ENCODE measurements at regions not wholly inside any gene's neighbourhood (a gene's known extent, or its start where the extent isn't known, plus 50 kb on each side); places are given as distances from the start of the nearest gene placed in this dataset.

- Histone ChIP-seq H3K9me3 (ENCODE audit: control insufficient read depth, insufficient read depth, low read depth, low read length) (no peaks in the 10 kb centered on the region), H3K4me3 (ENCODE audit: low read depth, low read length) (no peak overlapping the region), H3K36me3 (ENCODE audit: control insufficient read depth in 2 of 2, insufficient read depth in 1 of 2, low read length in 2 of 2) (no peaks in the 10 kb centered on the region), H3K27ac (ENCODE audit: extremely low read depth, low read depth, low read length) (no peak overlapping the region), H3K4me1 (ENCODE audit: control insufficient read depth, insufficient read depth, low read length) (no peaks in the 10 kb centered on the region)
- CTCF ChIA-PET, result no interaction called here
- POLR2A ChIA-PET, result no interaction called here
- no peak for TF ChIP-seq ZNF629 (tag by site-specific recombination; IDR thresholded peaks at IDR 0.05)
- TF ChIP-seq ZSCAN30 (tag by site-specific recombination; IDR thresholded peaks at IDR 0.05), result no peak
- TF ChIP-seq, protein P1, sequence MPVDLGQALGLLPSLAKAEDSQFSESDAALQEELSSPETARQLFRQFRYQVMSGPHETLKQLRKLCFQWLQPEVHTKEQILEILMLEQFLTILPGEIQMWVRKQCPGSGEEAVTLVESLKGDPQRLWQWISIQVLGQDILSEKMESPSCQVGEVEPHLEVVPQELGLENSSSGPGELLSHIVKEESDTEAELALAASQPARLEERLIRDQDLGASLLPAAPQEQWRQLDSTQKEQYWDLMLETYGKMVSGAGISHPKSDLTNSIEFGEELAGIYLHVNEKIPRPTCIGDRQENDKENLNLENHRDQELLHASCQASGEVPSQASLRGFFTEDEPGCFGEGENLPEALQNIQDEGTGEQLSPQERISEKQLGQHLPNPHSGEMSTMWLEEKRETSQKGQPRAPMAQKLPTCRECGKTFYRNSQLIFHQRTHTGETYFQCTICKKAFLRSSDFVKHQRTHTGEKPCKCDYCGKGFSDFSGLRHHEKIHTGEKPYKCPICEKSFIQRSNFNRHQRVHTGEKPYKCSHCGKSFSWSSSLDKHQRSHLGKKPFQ (tag by site-specific recombination; IDR thresholded peaks at IDR 0.05), result no peak
- no peak for TF ChIP-seq ZNF473 (tag by site-specific recombination; IDR thresholded peaks at IDR 0.05)
- no peak for TF ChIP-seq ZNF302 (tag by site-specific recombination; IDR thresholded peaks at IDR 0.05; ENCODE audit: low read depth)
- TF ChIP-seq, protein P2, sequence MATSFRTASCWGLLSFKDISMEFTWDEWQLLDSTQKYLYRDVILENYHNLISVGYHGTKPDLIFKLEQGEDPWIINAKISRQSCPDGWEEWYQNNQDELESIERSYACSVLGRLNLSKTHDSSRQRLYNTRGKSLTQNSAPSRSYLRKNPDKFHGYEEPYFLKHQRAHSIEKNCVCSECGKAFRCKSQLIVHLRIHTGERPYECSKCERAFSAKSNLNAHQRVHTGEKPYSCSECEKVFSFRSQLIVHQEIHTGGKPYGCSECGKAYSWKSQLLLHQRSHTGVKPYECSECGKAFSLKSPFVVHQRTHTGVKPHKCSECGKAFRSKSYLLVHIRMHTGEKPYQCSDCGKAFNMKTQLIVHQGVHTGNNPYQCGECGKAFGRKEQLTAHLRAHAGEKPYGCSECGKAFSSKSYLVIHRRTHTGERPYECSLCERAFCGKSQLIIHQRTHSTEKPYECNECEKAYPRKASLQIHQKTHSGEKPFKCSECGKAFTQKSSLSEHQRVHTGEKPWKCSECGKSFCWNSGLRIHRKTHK (tag by site-specific recombination; IDR thresholded peaks at IDR 0.05), result no peak
- TF ChIP-seq SETDB1 (IDR thresholded peaks at IDR 0.05; ENCODE audit: insufficient read length, low read length), result no peak
- TF ChIP-seq ZNF223 (tag by site-specific recombination; IDR thresholded peaks at IDR 0.05), result no peak
Observed at GRCh38 chr4:43356786-43357185, 464.3 kb downstream of the GRXCR1 start.

DNA sequence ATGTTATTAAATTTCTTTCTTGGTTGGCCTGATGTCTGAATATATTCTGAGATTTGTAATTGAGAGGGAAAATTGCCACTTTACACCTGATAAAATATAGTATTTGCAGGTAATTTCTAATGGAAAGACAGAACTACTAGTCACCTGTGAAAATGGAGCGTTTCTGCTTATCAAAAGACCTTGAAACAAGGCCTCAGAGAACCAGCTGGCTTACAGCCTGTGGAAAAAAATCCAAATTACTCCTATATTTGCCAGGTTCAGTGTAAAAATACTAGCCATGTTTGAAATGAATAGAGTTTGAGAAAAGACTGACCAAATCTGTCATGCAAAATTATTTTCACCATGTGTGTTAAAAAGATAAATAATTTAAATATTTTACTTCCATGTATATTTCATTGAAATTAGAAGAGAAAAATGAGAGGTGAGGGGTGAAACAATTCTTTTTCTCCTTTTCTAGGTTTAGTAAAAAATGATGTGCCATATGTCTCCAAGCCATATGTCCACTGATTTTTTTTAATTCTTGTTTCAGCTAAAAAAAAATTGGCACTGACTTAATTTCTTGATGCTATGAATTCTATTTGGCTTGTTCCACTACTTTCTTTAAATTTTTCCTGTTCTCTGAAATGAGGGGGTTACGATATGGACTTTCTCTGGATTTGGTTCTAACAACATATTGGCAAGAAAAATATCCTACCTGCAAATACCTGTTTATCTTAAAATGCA is 464.9 kb downstream of the GRXCR1 start:
- ChIA-PET CTCF (no interaction called here), POLR2A (no interaction called here)
- Histone ChIP-seq H3K9me3 (ENCODE audit: control insufficient read depth, insufficient read depth, low read depth, low read length) (no peaks in the 10 kb centered on the region), H3K4me3 (ENCODE audit: low read depth, low read length) (no peak overlapping the region), H3K4me1 (ENCODE audit: control insufficient read depth, insufficient read depth, low read length) (no peaks in the 10 kb centered on the region), H3K36me3 (ENCODE audit: control insufficient read depth in 2 of 2, insufficient read depth in 1 of 2, low read length in 2 of 2) (no peaks in the 10 kb centered on the region), H3K27ac (ENCODE audit: extremely low read depth, low read depth, low read length) (no peak overlapping the region)
- no peak for TF ChIP-seq ZNF2 (tag by site-specific recombination; IDR thresholded peaks at IDR 0.05)
- no peak for TF ChIP-seq MEIS1 (CRISPR knock-in tag; IDR thresholded peaks at IDR 0.05; ENCODE audit: borderline replicate concordance)
- no peak for TF ChIP-seq ZBTB10 (tag by site-specific recombination; IDR thresholded peaks at IDR 0.05)
- TF ChIP-seq, protein P3, sequence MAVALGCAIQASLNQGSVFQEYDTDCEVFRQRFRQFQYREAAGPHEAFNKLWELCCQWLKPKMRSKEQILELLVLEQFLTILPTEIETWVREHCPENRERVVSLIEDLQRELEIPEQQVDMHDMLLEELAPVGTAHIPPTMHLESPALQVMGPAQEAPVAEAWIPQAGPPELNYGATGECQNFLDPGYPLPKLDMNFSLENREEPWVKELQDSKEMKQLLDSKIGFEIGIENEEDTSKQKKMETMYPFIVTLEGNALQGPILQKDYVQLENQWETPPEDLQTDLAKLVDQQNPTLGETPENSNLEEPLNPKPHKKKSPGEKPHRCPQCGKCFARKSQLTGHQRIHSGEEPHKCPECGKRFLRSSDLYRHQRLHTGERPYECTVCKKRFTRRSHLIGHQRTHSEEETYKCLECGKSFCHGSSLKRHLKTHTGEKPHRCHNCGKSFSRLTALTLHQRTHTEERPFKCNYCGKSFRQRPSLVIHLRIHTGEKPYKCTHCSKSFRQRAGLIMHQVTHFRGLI (tag by site-specific recombination; IDR thresholded peaks at IDR 0.05), result no peak
- TF ChIP-seq ZNF596 (tag by site-specific recombination; IDR thresholded peaks at IDR 0.05), result no peak
- no peak for TF ChIP-seq ZNF350 (tag by site-specific recombination; IDR thresholded peaks at IDR 0.05)
- no peak for TF ChIP-seq ZNF549 (tag by site-specific recombination; IDR thresholded peaks at IDR 0.05)
- no peak for TF ChIP-seq HOXC10 (CRISPR knock-in tag; IDR thresholded peaks at IDR 0.05)
- no peak for TF ChIP-seq ZNF623 (tag by site-specific recombination; IDR thresholded peaks at IDR 0.05)
- TF ChIP-seq ZNF837 (tag by site-specific recombination; IDR thresholded peaks at IDR 0.05), result no peak
- TF ChIP-seq, protein P4, sequence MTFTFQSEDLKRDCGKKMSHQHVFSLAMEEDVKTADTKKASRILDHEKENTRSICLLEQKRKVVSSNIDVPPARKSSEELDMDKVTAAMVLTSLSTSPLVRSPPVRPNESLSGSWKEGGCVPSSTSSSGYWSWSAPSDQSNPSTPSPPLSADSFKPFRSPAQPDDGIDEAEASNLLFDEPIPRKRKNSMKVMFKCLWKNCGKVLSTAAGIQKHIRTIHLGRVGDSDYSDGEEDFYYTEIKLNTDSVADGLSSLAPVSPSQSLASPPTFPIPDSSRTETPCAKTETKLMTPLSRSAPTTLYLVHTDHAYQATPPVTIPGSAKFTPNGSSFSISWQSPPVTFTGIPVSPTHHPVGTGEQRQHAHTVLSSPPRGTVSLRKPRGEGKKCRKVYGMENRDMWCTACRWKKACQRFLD (tag by site-specific recombination; IDR thresholded peaks at IDR 0.05), result no peak
- TF ChIP-seq PATZ1 (tag by site-specific recombination; IDR thresholded peaks at IDR 0.05), result no peak
